Left cardiac atrium (tissue), 4 donors: ENCODE measurements at regions not wholly inside any gene's neighbourhood (a gene's known extent, or its start where the extent isn't known, plus 50 kb on each side); places are given as distances from the start of the nearest gene placed in this dataset.
"Not testable (repeated sequence)": the region's sequence is repeated elsewhere in the genome, so short reads cannot be mapped to it uniquely, and the experiment has no call there.

Source experiments
- ATAC-seq, 2 donors: fragments of 200-7000 bp; cut with Tn5 transposase; one replicate each; pipeline ENCODE4 v1.9.1; 2020; ENCODE audit warnings: mild to moderate bottlenecking in 2 of 2, moderate library complexity in 2 of 2
- DNase-seq: peaks from one replicate; pipeline ENCODE4 v3.0.0-alpha.2; 2020
- intact Hi-C, 2 donors: fragments of 100-400 bp; cut with DNase I; formaldehyde crosslinking; loops; one replicate each; pipeline versions ENCODE4 v1.14.1 to v1.15.1; 2022 to 2023
- donor health status: DM: no; HTN: yes; CAD: no.
- donor health status: DM: no; HTN: yes; CAD: no; lungs with severe emphysema.
- donor health status: DM: yes; HTN: yes; CAD: no.
- donor health status: Dilated cardiomyopathy.

GRCh38 chr2:52502476-52502860 is 1265.1 kb upstream of the CHAC2 start:
- DNase-seq (no peak), ATAC-seq (no peak)
- intact Hi-C loops, result no loop called here

GRCh38 chr2:52501715-52502475 is 1265.7 kb upstream of the CHAC2 start:
- ATAC-seq, result no peak
- DNase-seq, result no peak
- intact Hi-C loops, result no loop called here

- ATAC-seq, result peak; percentile 59 to 83
- intact Hi-C loops, result no loop called here
- no peak for DNase-seq
These were observed 1267.0 kb upstream of the CHAC2 start for GRCh38 chr2:52500561-52500960.

GRCh38 chr2:52498077-52498750 is 1269.4 kb upstream of the CHAC2 start:
- DNase-seq, result no peak
- ATAC-seq, result no peak
- intact Hi-C loops, result no loop called here

- DNase-seq (no peak), ATAC-seq (no peak)
- intact Hi-C loops, result no loop called here
These were observed 1271.8 kb upstream of the CHAC2 start for GRCh38 chr2:52495816-52496215.

GRCh38 chr2:52477166-52477565 is 1290.4 kb upstream of the CHAC2 start:
- intact Hi-C loops, result no loop called here
- DNase-seq, result no peak
- no peak for ATAC-seq

- no peak for ATAC-seq
- intact Hi-C loops, result no loop called here
These were observed 1292.0 kb upstream of the CHAC2 start for GRCh38 chr2:52475590-52475989.

GRCh38 chr2:52474091-52474490 is 1293.5 kb upstream of the CHAC2 start:
- ATAC-seq (no peak), DNase-seq (no peak)
- intact Hi-C loops, result no loop called here

More at GRCh38 chr2:52475590-52475989, 1292.0 kb upstream of the CHAC2 start:
- DNase-seq, result no peak

GRCh38 chr2:52473526-52473925 is 1294.1 kb upstream of the CHAC2 start:
- DNase-seq (no peak), ATAC-seq (no peak)
- intact Hi-C loops, result no loop called here

- DNase-seq, intact Hi-C loops, ATAC-seq: not testable (repeated sequence)
These were observed 1297.1 kb upstream of the CHAC2 start for GRCh38 chr2:52470457-52470856.

- DNase-seq (no peak), ATAC-seq (no peak)
These were observed 1300.4 kb upstream of the CHAC2 start for GRCh38 chr2:52467189-52467588.

GRCh38 chr2:52465287-52465686 is 1302.3 kb upstream of the CHAC2 start:
- DNase-seq (no peak), ATAC-seq (no peak)
- intact Hi-C loops, result no loop called here

More at GRCh38 chr2:52467189-52467588, 1300.4 kb upstream of the CHAC2 start:
- intact Hi-C loops, result no loop called here

GRCh38 chr2:52463457-52463856 is 1304.1 kb upstream of the CHAC2 start:
- intact Hi-C loops, result no loop called here
- ATAC-seq, result no peak
- no peak for DNase-seq

GRCh38 chr2:52456561-52457377 is 1310.8 kb upstream of the CHAC2 start:
- no peak for ATAC-seq
- intact Hi-C loops, result no loop called here
- no peak for DNase-seq

- intact Hi-C loops, result no loop called here
- no peak for ATAC-seq
These were observed 1312.6 kb upstream of the CHAC2 start for GRCh38 chr2:52454962-52455361.

GRCh38 chr2:52452201-52452600 is 1315.4 kb upstream of the CHAC2 start:
- ATAC-seq (no peak), DNase-seq (no peak)
- intact Hi-C loops, result no loop called here

More at GRCh38 chr2:52454962-52455361, 1312.6 kb upstream of the CHAC2 start:
- DNase-seq, result no peak

GRCh38 chr2:52445686-52446085 is 1321.9 kb upstream of the CHAC2 start:
- DNase-seq, result no peak
- intact Hi-C loops, result no loop called here
- ATAC-seq, result peak in 1 of 2 donors; percentile 41

- intact Hi-C loops, result no loop called here
- DNase-seq (no peak), ATAC-seq (no peak)
These were observed 1336.2 kb upstream of the CHAC2 start for GRCh38 chr2:52431352-52431760.

GRCh38 chr2:52429740-52430139 is 1337.9 kb upstream of the CHAC2 start:
- intact Hi-C loops, result no loop called here
- DNase-seq (no peak), ATAC-seq (peak in 1 of 2 donors; percentile 51)

GRCh38 chr2:52429171-52429570 is 1338.4 kb upstream of the CHAC2 start:
- DNase-seq (no peak), ATAC-seq (no peak)
- intact Hi-C loops, result no loop called here
